ENCODE measurements at regions not wholly inside any gene's neighbourhood (a gene's known extent, or its start where the extent isn't known, plus 50 kb on each side); places are given as distances from the start of the nearest gene placed in this dataset.
"Not testable (repeated sequence)": the region's sequence is repeated elsewhere in the genome, so short reads cannot be mapped to it uniquely, and the experiment has no call there.

- FAIRE-seq (no peak), DNase-seq (ENCODE audit: insufficient read length, low spot score) (no peak)
- no peak for TF ChIP-seq CTCF (IDR thresholded peaks at IDR 0.05; ENCODE audit: insufficient read depth, missing control alignments)
These were observed 141.1 kb upstream of the AFDN start for GRCh38 chr6:167685654-167686053.

GRCh38 chr6:167686204-167686893 lies 140.4 kb upstream of the AFDN start:
- DNase-seq (ENCODE audit: insufficient read length, low spot score) (no peak), FAIRE-seq (no peak)
- TF ChIP-seq CTCF (IDR thresholded peaks at IDR 0.05; ENCODE audit: insufficient read depth, missing control alignments): no peak

- DNase-seq (ENCODE audit: insufficient read length, low spot score): no peak
- TF ChIP-seq CTCF (IDR thresholded peaks at IDR 0.05; ENCODE audit: insufficient read depth, missing control alignments): no peak
- FAIRE-seq: no peak
These were observed 139.5 kb upstream of the AFDN start for GRCh38 chr6:167687116-167687725.

- no peak for FAIRE-seq
- no peak for TF ChIP-seq CTCF (IDR thresholded peaks at IDR 0.05; ENCODE audit: insufficient read depth, missing control alignments)
These were observed 138.6 kb upstream of the AFDN start for GRCh38 chr6:167688123-167688522.

GRCh38 chr6:167689278-167689677 lies 137.4 kb upstream of the AFDN start:
- no peak for FAIRE-seq
- no peak for DNase-seq (ENCODE audit: insufficient read length, low spot score)
- no peak for TF ChIP-seq CTCF (IDR thresholded peaks at IDR 0.05; ENCODE audit: insufficient read depth, missing control alignments)

More at GRCh38 chr6:167688123-167688522, 138.6 kb upstream of the AFDN start:
- DNase-seq (ENCODE audit: insufficient read length, low spot score): no peak

GRCh38 chr6:167689751-167690150 lies 137.0 kb upstream of the AFDN start:
- TF ChIP-seq CTCF (IDR thresholded peaks at IDR 0.05; ENCODE audit: insufficient read depth, missing control alignments): no peak
- FAIRE-seq (no peak), DNase-seq (ENCODE audit: insufficient read length, low spot score) (no peak)

GRCh38 chr6:167690167-167690922 lies 136.4 kb upstream of the AFDN start:
- DNase-seq (ENCODE audit: insufficient read length, low spot score); FAIRE-seq: not testable (repeated sequence)

Data from D721Med (cell line).